CD14-positive monocyte (primary cell): ENCODE measurements at regions not wholly inside any gene's neighbourhood (a gene's known extent, or its start where the extent isn't known, plus 50 kb on each side); places are given as distances from the start of the nearest gene placed in this dataset.
"Not testable (repeated sequence)": the region's sequence is repeated elsewhere in the genome, so short reads cannot be mapped to it uniquely, and the experiment has no call there.

Source experiments
- DNase-seq, 3 donors: peaks; one replicate each; pipeline ENCODE4 v3.0.0-alpha.2; 2011 to 2022
- H2AFZ ChIP-seq: 2 replicates; pipeline ENCODE4 v1.6.0; 2012; ENCODE audit warnings: mild to moderate bottlenecking, low read depth, low read length, inconsistent platforms; ENCODE audit not compliant: insufficient read depth, poor library complexity, severe bottlenecking
- H3K27ac ChIP-seq, 2 donors: 1 replicate in 1 of 2; 2 replicates in 1 of 2; pipeline ENCODE4 v1.5.1; 2012 to 2013; ENCODE audit warnings: low read length in 2 of 2, control low read depth in 1 of 2, inconsistent platforms in 1 of 2, low read depth in 1 of 2, mild to moderate bottlenecking in 1 of 2
- H3K27me3 ChIP-seq, 2 donors: one replicate each; pipeline versions ENCODE4 v1.6.0 to v1.6.1; 2011 to 2013; ENCODE audit warnings: low read length in 2 of 2; ENCODE audit not compliant: control insufficient read depth in 2 of 2, insufficient read depth in 2 of 2
- H3K36me3 ChIP-seq, 2 donors: replicated peaks in 1 of 2; 1 replicate in 1 of 2; 2 replicates in 1 of 2; pipeline versions ENCODE4 v1.5.1 to v1.6.1; 2012 to 2013; ENCODE audit warnings: low read length in 2 of 2, control low read depth in 1 of 2, inconsistent platforms in 1 of 2, mild to moderate bottlenecking in 1 of 2; ENCODE audit not compliant: insufficient read depth in 2 of 2, control insufficient read depth in 1 of 2
- H3K4me1 ChIP-seq, 2 donors: 1 replicate in 1 of 2; 2 replicates in 1 of 2; pipeline versions ENCODE4 v1.5.1 to v1.6.1; 2012 to 2013; ENCODE audit warnings: low read length in 2 of 2, control low read depth in 1 of 2, inconsistent platforms in 1 of 2, mild to moderate bottlenecking in 1 of 2, moderate library complexity in 1 of 2; ENCODE audit not compliant: insufficient read depth in 2 of 2, control insufficient read depth in 1 of 2
- H3K4me2 ChIP-seq: replicated peaks from 2 replicates; pipeline ENCODE3; 2012; ENCODE audit warnings: low read length, moderate library complexity, mild to moderate bottlenecking; ENCODE audit not compliant: poor library complexity, severe bottlenecking; ENCODE audit errors: extremely low read depth
- H3K4me3 ChIP-seq, 3 experiments: fragments of 200-600 bp in 1 of 3; sonication (generic) in 1 of 3; replicated peaks in 1 of 3; 1 replicate in 2 of 3; 2 replicates in 1 of 3; pipeline ENCODE4 v1.5.1; 2011 to 2013; ENCODE audit warnings: low read length in 3 of 3, mild to moderate bottlenecking in 3 of 3, control low read depth in 2 of 3, low read depth in 2 of 3, inconsistent platforms in 1 of 3, moderate library complexity in 1 of 3
- H3K79me2 ChIP-seq: 2 replicates; pipeline ENCODE4 v1.6.0; 2012; ENCODE audit warnings: mild to moderate bottlenecking, control low read depth, inconsistent platforms, low read length, moderate library complexity; ENCODE audit not compliant: insufficient read depth
- H3K9ac ChIP-seq: 2 replicates; pipeline ENCODE4 v1.6.0; 2017; ENCODE audit warnings: low read length, mild to moderate bottlenecking; ENCODE audit not compliant: insufficient read depth, poor library complexity, severe bottlenecking
- H3K9me3 ChIP-seq, 2 donors: replicated peaks in 1 of 2; 1 replicate in 1 of 2; 2 replicates in 1 of 2; pipeline versions ENCODE4 v1.5.1 to v1.6.1; 2012 to 2013; ENCODE audit warnings: low read length in 2 of 2, control low read depth in 1 of 2; ENCODE audit not compliant: control insufficient read depth in 1 of 2, insufficient read depth in 1 of 2
- H4K20me1 ChIP-seq: 2 replicates; pipeline ENCODE4 v1.6.0; 2012; ENCODE audit warnings: mild to moderate bottlenecking, low read length, control low read depth, moderate library complexity; ENCODE audit not compliant: insufficient read depth
- H3K27ac Mint-ChIP-seq, 7 donors: one replicate each; pipeline ENCODE4 v1.8.0; 2020; ENCODE audit warnings: mild to moderate bottlenecking in 7 of 7, mixed read lengths in 7 of 7, moderate library complexity in 6 of 7, inconsistent platforms in 2 of 7
- H3K27me3 Mint-ChIP-seq, 3 donors: one replicate each; pipeline ENCODE4 v1.8.0; 2021 to 2022; ENCODE audit warnings: low read depth in 3 of 3, mild to moderate bottlenecking in 3 of 3, mixed read lengths in 3 of 3, moderate library complexity in 3 of 3, inconsistent platforms in 1 of 3
- H3K36me3 Mint-ChIP-seq, 2 donors: one replicate each; pipeline ENCODE4 v1.8.0; 2020; ENCODE audit warnings: mixed read lengths in 2 of 2, inconsistent platforms in 1 of 2, mild to moderate bottlenecking in 1 of 2
- H3K4me1 Mint-ChIP-seq: one replicate; pipeline ENCODE4 v1.8.0; 2020; ENCODE audit warnings: mild to moderate bottlenecking, mixed read lengths
- H3K4me3 Mint-ChIP-seq, 2 donors: one replicate each; pipeline ENCODE4 v1.8.0; 2020; ENCODE audit warnings: mild to moderate bottlenecking in 2 of 2, mixed read lengths in 2 of 2, moderate library complexity in 1 of 2
- H3K9me3 Mint-ChIP-seq, 7 donors: one replicate each; pipeline ENCODE4 v1.8.0; 2020 to 2022; ENCODE audit warnings: mixed read lengths in 7 of 7, mild to moderate bottlenecking in 6 of 7, moderate library complexity in 6 of 7, inconsistent platforms in 2 of 7
- WGBS: methylation state at CpG from one replicate; pipeline ENCODE4 v1.1.5; 2013; ENCODE audit warnings: missing lambda C conversion rate; ENCODE audit not compliant: insufficient coverage; 5-methylcytosine and 5-hydroxymethylcytosine counted together
- intact Hi-C, 2 donors: fragments of 100-400 bp; cut with micrococcal nuclease; formaldehyde crosslinking; loops; one replicate each; pipeline versions ENCODE4 v1.15.0 to v1.15.1; 2023
- TF ChIP-seq, protein P1 (sequence below): fragments of 200-600 bp; IDR thresholded peaks from one replicate; pipeline ENCODE4 v1.8.0; 2022; ENCODE audit warnings: antibody characterized with exemption, mild to moderate bottlenecking

DNA sequence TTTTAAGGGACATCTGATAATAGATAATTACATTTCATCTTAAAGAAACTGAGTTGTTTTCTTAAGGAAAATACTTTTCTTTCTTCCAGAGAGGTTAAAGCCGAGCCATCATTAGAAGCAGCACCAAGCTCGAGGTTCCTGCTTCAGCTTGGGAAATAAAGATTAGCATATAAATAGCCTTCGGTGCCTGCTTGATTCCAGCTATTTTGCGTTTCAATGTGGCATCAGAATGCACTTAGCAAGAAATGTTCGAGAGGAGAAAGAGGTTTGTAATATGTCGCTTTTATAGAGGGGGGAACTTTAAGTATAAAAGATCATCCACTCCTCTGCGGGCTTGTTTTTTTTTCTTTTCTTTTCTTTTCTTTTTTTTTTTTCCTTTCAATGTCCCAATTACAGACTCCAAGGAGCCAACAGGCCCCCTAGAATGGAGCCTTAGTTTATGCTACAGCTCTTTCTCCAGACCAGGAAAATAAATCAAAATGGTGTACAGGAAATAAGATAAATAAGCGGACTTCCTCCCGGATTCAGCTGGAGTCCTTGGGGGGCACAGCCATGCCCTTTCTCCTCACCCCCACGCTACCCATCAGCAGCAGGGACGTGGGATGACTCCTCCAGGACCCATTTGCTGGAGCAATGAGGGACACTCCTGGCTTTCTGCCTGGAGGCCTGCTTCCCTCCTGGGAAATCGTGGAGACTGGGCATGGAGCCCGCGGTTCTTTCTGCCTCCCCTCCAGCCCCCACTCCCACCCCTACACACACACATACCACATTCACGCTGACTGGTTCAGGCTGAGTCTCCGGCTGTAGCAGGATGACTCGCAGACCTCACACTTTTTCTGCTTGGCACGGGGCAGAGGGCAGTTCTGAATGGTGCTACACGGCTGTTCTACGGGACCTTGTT is 131.6 kb downstream of the RRAGC start:
- DNase-seq = no peak
- no peak overlapping the region for H3K9ac ChIP-seq
- H4K20me1 ChIP-seq = no peaks in the 10 kb centered on the region
- no peaks in the 10 kb centered on the region for H3K79me2 ChIP-seq
- no peaks in the 10 kb centered on the region for H3K4me1 ChIP-seq
- H3K9me3 ChIP-seq = no peaks in the 10 kb centered on the region
- H3K4me3 Mint-ChIP-seq = no peak overlapping the region
- peaks cover 0 to 5% (median 0%) of the 10 kb centered on the region in 7 donors for H3K9me3 Mint-ChIP-seq
- H3K27ac Mint-ChIP-seq = no peak overlapping the region
- WGBS = 4% methylated on average over 10 of the region's 20 CpGs
- H3K27me3 ChIP-seq = peaks cover 39 to 43% of the 10 kb centered on the region in 2 donors
- H2AFZ ChIP-seq = no peak overlapping the region
- no peaks in the 10 kb centered on the region for H3K36me3 ChIP-seq
- intact Hi-C loops = no loop called here
- no peak overlapping the region for H3K27ac ChIP-seq
- H3K4me1 Mint-ChIP-seq = no peaks in the 10 kb centered on the region
- H3K4me2 ChIP-seq = no peak overlapping the region
- no peak overlapping the region for H3K4me3 ChIP-seq
- H3K36me3 Mint-ChIP-seq = no peaks in the 10 kb centered on the region
- H3K27me3 Mint-ChIP-seq = peaks cover 45 to 60% (median 48%) of the 10 kb centered on the region in 3 donors
- TF ChIP-seq, protein P1, sequence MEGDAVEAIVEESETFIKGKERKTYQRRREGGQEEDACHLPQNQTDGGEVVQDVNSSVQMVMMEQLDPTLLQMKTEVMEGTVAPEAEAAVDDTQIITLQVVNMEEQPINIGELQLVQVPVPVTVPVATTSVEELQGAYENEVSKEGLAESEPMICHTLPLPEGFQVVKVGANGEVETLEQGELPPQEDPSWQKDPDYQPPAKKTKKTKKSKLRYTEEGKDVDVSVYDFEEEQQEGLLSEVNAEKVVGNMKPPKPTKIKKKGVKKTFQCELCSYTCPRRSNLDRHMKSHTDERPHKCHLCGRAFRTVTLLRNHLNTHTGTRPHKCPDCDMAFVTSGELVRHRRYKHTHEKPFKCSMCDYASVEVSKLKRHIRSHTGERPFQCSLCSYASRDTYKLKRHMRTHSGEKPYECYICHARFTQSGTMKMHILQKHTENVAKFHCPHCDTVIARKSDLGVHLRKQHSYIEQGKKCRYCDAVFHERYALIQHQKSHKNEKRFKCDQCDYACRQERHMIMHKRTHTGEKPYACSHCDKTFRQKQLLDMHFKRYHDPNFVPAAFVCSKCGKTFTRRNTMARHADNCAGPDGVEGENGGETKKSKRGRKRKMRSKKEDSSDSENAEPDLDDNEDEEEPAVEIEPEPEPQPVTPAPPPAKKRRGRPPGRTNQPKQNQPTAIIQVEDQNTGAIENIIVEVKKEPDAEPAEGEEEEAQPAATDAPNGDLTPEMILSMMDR = no peak

DNA sequence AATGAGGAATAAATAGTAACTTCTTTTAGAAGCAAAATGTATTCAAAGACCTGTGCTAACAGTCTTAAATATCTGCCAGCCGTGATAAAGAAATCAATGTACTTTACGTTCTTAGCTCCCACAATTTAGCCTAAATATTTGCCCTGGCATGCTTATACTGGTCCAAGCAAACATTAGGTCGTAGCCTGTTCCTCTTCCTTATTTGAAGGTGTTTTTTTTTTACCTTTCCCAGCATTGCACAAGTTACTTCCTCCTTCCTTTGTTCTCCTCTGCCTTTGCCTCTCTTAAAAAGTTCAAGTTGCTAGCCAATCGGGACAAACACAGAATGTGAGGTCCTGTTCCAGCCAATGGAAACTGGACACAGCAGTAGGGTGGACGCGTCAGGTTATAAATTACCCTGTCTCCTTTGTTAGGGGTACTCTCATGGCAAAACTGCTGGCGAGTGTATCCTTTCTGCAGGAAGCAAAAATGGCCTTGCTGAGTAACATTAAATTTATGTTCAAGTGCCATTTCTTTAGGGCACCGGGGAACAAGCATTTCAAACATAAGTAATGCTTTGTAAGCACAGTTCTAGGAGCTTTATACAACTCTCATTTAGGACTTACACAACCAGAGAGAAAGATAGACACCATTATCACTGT is 134.1 kb downstream of the RRAGC start:
- H3K4me1 ChIP-seq, H3K9ac ChIP-seq, DNase-seq, H3K4me1 Mint-ChIP-seq, H3K36me3 ChIP-seq, H3K27ac Mint-ChIP-seq, H3K9me3 Mint-ChIP-seq, H3K79me2 ChIP-seq, H3K4me3 Mint-ChIP-seq, H3K4me2 ChIP-seq, H3K36me3 Mint-ChIP-seq, H3K9me3 ChIP-seq, H2AFZ ChIP-seq, H4K20me1 ChIP-seq, intact Hi-C loops, H3K4me3 ChIP-seq, H3K27ac ChIP-seq: not testable (repeated sequence)
- WGBS = 87% methylated on average over 5 of the region's 8 CpGs
- peaks cover 40 to 57% (median 43%) of the 10 kb centered on the region in 3 donors for H3K27me3 Mint-ChIP-seq
- H3K27me3 ChIP-seq = peaks cover 33 to 39% of the 10 kb centered on the region in 2 donors
